Esophagus muscularis mucosa (tissue), 4 donors: ENCODE measurements at regions not wholly inside any gene's neighbourhood (a gene's known extent, or its start where the extent isn't known, plus 50 kb on each side); places are given as distances from the start of the nearest gene placed in this dataset.

ENCODE experiments used
- DNase-seq: peaks from one replicate; pipeline ENCODE4 v3.0.0-alpha.2; 2017; ENCODE audit errors: extremely low spot score
- H3K27ac ChIP-seq, 4 donors: fragments of 200-600 bp; sonication (generic); replicated peaks in 1 of 4; 1 replicate in 3 of 4; 2 replicates in 1 of 4; pipeline ENCODE4 v1.5.1; 2016 to 2019; ENCODE audit warnings: mild to moderate bottlenecking in 1 of 4
- H3K27me3 ChIP-seq, 4 donors: fragments of 200-600 bp; sonication (generic); one replicate each; pipeline versions ENCODE4 v1.5.1 to v1.6.0; 2016 to 2019
- H3K36me3 ChIP-seq, 4 donors: fragments of 200-600 bp; sonication (generic); one replicate each; pipeline ENCODE4 v1.5.1; 2016 to 2019
- H3K4me1 ChIP-seq, 4 donors: fragments of 200-600 bp; sonication (generic); one replicate each; pipeline ENCODE4 v1.5.1; 2016 to 2019
- H3K4me3 ChIP-seq, 4 donors: fragments of 200-600 bp; sonication (generic); 1 replicate in 2 of 4; 2 replicates in 2 of 4; pipeline ENCODE4 v1.5.1; 2016 to 2019; ENCODE audit warnings: mild to moderate bottlenecking in 4 of 4, moderate library complexity in 1 of 4
- H3K9me3 ChIP-seq, 4 donors: fragments of 200-600 bp; sonication (generic); 1 replicate in 3 of 4; 2 replicates in 1 of 4; pipeline ENCODE4 v1.5.1; 2016 to 2019
- EP300 ChIP-seq: sonication (generic); formaldehyde crosslinking; IDR thresholded peaks from one replicate; pipeline ENCODE4 v1.6.1; 2017; ENCODE audit warnings: antibody characterized with exemption
- POLR2A ChIP-seq: fragments of 450-650 bp; IDR thresholded peaks from one replicate; pipeline ENCODE4 v1.6.1; 2017; ENCODE audit warnings: antibody characterized with exemption, moderate library complexity, mild to moderate bottlenecking, low read depth
- POLR2AphosphoS5 ChIP-seq, 2 donors: sonication (generic); formaldehyde crosslinking; IDR thresholded peaks; one replicate each; pipeline ENCODE4 v1.6.1; 2017; ENCODE audit warnings: antibody characterized with exemption in 2 of 2
- WGBS: methylation state at CpG from one replicate; pipeline ENCODE4 v1.1.5; 2018; 5-methylcytosine and 5-hydroxymethylcytosine counted together
- intact Hi-C: fragments of 100-400 bp; cut with DNase I; formaldehyde crosslinking; loops from one replicate; pipeline ENCODE4 v1.15.1; 2023
- TF ChIP-seq, protein P1 (sequence below), 3 experiments: fragments of 200-600 bp in 2 of 3; fragments of 450-650 bp in 1 of 3; sonication (generic) in 2 of 3; IDR thresholded peaks; one replicate each; pipeline ENCODE4 v1.5.1; 2017 to 2019; ENCODE audit warnings: antibody characterized with exemption in 3 of 3, mild to moderate bottlenecking in 2 of 3, moderate library complexity in 1 of 3

DNA sequence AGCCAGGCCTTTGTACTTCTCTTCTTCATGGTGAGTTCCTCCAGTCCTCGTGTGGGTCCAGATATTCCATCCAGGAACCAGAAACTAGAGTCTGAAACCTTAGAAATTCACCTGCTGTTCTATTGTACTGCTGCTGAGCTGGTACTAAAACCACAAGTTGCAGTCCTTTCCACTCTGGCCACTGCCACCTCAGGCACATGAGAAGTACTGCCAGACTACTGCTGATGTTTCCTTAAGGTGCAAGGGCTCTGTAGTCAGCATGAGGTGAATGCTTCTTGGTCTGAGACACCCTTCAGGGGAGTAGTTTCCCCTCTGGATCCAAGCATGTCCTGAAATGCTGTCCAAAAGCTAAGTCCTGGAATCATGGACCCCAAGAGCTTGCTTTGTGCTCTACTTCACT, 399.6 kb upstream of the CT83 start:
- Histone ChIP-seq H3K27me3 (no peaks in the 10 kb centered on the region), H3K27ac (no peak overlapping the region), H3K36me3 (no peaks in the 10 kb centered on the region), H3K9me3 (no peaks in the 10 kb centered on the region), H3K4me3 (no peak overlapping the region), H3K4me1 (no peaks in the 10 kb centered on the region)
- TF ChIP-seq, protein P1, sequence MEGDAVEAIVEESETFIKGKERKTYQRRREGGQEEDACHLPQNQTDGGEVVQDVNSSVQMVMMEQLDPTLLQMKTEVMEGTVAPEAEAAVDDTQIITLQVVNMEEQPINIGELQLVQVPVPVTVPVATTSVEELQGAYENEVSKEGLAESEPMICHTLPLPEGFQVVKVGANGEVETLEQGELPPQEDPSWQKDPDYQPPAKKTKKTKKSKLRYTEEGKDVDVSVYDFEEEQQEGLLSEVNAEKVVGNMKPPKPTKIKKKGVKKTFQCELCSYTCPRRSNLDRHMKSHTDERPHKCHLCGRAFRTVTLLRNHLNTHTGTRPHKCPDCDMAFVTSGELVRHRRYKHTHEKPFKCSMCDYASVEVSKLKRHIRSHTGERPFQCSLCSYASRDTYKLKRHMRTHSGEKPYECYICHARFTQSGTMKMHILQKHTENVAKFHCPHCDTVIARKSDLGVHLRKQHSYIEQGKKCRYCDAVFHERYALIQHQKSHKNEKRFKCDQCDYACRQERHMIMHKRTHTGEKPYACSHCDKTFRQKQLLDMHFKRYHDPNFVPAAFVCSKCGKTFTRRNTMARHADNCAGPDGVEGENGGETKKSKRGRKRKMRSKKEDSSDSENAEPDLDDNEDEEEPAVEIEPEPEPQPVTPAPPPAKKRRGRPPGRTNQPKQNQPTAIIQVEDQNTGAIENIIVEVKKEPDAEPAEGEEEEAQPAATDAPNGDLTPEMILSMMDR (IDR thresholded peaks at IDR 0.05): no peak
- TF ChIP-seq POLR2A (no peak), POLR2AphosphoS5 (IDR thresholded peaks at IDR 0.05) (no peak), EP300 (no peak)
- no peak for DNase-seq
- 54% methylated on average over 1 of the region's 1 CpG for WGBS
- intact Hi-C loops: no loop called here

DNA sequence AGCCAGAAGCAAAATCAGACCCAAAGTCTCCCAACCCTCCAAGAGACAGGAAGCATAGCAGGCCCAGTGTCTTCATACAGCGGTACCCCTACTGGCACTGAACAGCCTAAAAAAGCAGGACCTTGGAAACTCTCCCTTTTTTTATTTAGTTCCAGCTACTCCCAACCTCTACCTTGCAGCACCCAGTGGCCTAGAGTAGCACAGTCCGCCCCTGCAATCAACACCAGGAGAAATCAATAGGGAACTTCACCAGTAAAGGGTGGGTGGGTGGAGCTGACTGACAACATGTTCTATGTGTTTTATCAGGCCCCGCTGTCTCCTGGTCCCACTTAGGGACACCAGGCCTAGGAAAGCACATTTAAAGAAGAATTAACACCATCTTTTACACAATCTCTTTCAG, 378.5 kb upstream of the CT83 start:
- 61% methylated on average over 3 of the region's 3 CpGs for WGBS
- intact Hi-C loops: no loop called here

DNA sequence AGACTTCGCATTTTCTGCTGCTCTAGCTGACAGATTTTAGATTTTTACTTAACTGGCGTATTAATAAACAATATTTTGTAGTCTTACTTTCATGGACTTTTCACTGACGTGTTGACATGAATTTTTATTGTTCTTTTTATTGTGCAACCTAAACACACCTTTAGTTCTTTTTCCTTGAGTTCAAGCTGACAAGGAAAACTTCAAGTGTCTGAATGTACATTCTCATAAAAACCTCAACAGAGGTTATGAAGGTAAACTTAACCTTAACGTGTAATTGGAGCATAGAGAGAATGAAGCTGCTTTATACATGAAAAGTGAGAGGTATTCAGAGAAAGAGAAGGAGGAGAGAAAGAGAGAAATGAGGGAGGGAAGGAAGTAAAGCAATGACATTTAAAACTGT, 364.3 kb upstream of the CT83 start:
- no peaks in the 10 kb centered on the region for H3K4me1 ChIP-seq
- TF ChIP-seq POLR2A: no peak
- TF ChIP-seq, protein P1 (IDR thresholded peaks at IDR 0.05): no peak
- no peak for TF ChIP-seq POLR2AphosphoS5 (IDR thresholded peaks at IDR 0.05)
- TF ChIP-seq EP300: no peak
- no peak overlapping the region for H3K4me3 ChIP-seq
- DNase-seq: no peak
- intact Hi-C loops: no loop called here
- no peaks in the 10 kb centered on the region for H3K27me3 ChIP-seq
- no peaks in the 10 kb centered on the region for H3K9me3 ChIP-seq
- WGBS: 56% methylated on average over 4 of the region's 4 CpGs
- H3K36me3 ChIP-seq: no peaks in the 10 kb centered on the region
- no peak overlapping the region for H3K27ac ChIP-seq

More for the DNA sequence above, 378.5 kb upstream of the CT83 start:
- H3K9me3 ChIP-seq: no peaks in the 10 kb centered on the region
- TF ChIP-seq POLR2A (no peak), POLR2AphosphoS5 (IDR thresholded peaks at IDR 0.05) (no peak), EP300 (no peak)
- TF ChIP-seq, protein P1 (IDR thresholded peaks at IDR 0.05): no peak
- H3K27me3 ChIP-seq: no peaks in the 10 kb centered on the region
- H3K4me3 ChIP-seq: no peak overlapping the region
- no peaks in the 10 kb centered on the region for H3K36me3 ChIP-seq
- no peak for DNase-seq
- no peak overlapping the region for H3K27ac ChIP-seq
- no peaks in the 10 kb centered on the region for H3K4me1 ChIP-seq

DNA sequence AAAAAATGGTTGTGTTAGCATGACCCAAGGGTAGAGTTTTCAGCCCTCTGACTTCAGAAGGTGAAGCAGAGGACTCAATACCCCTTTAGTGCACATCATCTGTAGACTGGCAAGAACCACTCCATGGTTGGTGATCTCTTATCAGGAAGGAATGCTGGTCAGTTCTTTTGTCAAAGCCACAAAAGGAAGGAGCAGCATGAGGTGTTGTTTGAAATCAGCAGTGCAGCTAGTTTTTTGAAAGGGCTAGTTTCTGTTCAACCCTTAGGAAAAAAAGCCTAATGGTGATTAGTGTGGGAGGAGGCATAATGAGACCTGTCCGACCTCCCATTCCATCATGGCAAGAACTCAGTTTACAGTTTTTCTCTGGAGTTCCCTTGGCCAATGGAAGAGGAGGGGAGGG, 362.0 kb upstream of the CT83 start:
- Histone ChIP-seq H3K4me1 (no peaks in the 10 kb centered on the region), H3K27me3 (no peaks in the 10 kb centered on the region), H3K36me3 (no peaks in the 10 kb centered on the region), H3K27ac (no peak overlapping the region), H3K4me3 (no peak overlapping the region), H3K9me3 (no peaks in the 10 kb centered on the region)
- TF ChIP-seq EP300: no peak
- no peak for TF ChIP-seq POLR2A
- no peak for TF ChIP-seq POLR2AphosphoS5 (IDR thresholded peaks at IDR 0.05)
- TF ChIP-seq, protein P1 (IDR thresholded peaks at IDR 0.05): no peak
- WGBS: 29% methylated on average over 1 of the region's 1 CpG
- DNase-seq: no peak
- intact Hi-C loops: no loop called here

DNA sequence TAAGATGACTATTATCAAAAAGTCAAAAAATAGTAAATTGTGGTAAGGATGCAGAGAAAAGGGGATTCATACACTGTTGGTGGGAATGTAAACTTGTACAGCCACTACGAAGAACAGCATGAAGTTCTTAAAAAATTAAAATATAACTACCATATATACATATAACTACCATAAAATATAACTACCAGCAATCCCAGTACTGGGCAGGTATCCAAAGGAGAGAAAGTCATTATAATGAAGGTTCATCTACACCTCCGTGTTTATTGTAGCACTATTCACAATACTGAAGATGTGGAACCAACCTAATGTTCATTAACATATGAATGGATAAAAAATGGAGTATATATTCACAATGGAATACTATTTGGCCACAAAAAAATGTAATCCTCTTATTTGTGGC, 360.9 kb upstream of the CT83 start:
- H3K36me3 ChIP-seq: no peaks in the 10 kb centered on the region
- no peak overlapping the region for H3K27ac ChIP-seq
- no peak for DNase-seq
- no peak for TF ChIP-seq EP300
- TF ChIP-seq POLR2A: no peak
- no peak for TF ChIP-seq POLR2AphosphoS5 (IDR thresholded peaks at IDR 0.05)
- TF ChIP-seq, protein P1 (IDR thresholded peaks at IDR 0.05): no peak
- no peak overlapping the region for H3K4me3 ChIP-seq
- no peaks in the 10 kb centered on the region for H3K9me3 ChIP-seq
- H3K27me3 ChIP-seq: no peaks in the 10 kb centered on the region
- intact Hi-C loops: no loop called here
- 51% methylated on average over 2 of the region's 2 CpGs for WGBS
- no peaks in the 10 kb centered on the region for H3K4me1 ChIP-seq
